22Rv1 (cell line): ENCODE measurements at regions not wholly inside any gene's neighbourhood (a gene's known extent, or its start where the extent isn't known, plus 50 kb on each side); places are given as distances from the start of the nearest gene placed in this dataset.
A peak's percentile ranks its signal among the peaks of the same experiment; 100 is the strongest.

ENCODE experiments used
- ZFX ChIP-seq: fragments of 450-650 bp; IDR thresholded peaks from 2 replicates; pipeline ENCODE4 v1.6.1; 2017; ENCODE audit warnings: antibody characterized with exemption, borderline replicate concordance
- TF ChIP-seq, protein P1 (sequence below): fragments of 450-650 bp; IDR thresholded peaks from 2 replicates; pipeline ENCODE4 v1.5.1; 2017; ENCODE audit warnings: mild to moderate bottlenecking

DNA sequence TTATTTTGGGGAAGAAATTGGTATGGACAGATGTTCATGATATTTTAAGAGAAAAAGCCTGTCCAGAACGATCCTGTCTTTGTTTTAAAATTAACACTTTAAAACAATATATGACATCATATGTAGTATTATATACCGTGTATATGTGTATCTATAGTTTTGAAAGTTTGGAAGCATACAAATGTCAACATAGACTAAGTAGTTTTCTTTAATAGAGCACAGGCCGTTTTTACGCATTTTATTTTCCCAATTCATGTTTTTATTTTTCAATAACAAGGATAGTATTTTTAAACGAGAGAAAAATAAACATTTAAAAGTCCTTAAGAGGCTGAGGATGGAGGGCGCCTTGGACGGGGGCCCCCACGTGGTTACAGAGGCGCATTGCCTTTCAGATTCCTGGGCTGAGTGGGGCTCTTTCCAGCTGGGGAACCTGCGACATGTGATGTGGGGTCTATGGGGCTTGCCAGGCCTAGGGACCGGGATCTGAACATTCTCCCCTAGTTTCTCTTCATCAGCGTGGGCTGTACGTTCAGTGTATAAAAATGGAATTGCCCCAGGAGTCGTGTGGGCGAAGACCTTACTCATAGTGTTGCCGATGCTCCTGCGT lies 127.8 kb upstream of the ZNF746 start:
- TF ChIP-seq, protein P1, sequence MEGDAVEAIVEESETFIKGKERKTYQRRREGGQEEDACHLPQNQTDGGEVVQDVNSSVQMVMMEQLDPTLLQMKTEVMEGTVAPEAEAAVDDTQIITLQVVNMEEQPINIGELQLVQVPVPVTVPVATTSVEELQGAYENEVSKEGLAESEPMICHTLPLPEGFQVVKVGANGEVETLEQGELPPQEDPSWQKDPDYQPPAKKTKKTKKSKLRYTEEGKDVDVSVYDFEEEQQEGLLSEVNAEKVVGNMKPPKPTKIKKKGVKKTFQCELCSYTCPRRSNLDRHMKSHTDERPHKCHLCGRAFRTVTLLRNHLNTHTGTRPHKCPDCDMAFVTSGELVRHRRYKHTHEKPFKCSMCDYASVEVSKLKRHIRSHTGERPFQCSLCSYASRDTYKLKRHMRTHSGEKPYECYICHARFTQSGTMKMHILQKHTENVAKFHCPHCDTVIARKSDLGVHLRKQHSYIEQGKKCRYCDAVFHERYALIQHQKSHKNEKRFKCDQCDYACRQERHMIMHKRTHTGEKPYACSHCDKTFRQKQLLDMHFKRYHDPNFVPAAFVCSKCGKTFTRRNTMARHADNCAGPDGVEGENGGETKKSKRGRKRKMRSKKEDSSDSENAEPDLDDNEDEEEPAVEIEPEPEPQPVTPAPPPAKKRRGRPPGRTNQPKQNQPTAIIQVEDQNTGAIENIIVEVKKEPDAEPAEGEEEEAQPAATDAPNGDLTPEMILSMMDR: peak; percentile 77
- TF ChIP-seq ZFX: no peak
